HCT116 (cell line): ENCODE measurements at regions not wholly inside any gene's neighbourhood (a gene's known extent, or its start where the extent isn't known, plus 50 kb on each side); places are given as distances from the start of the nearest gene placed in this dataset.

Source experiments
- JUND ChIP-seq: IDR thresholded peaks from 2 replicates; pipeline ENCODE4 v1.6.1; 2012
- TF ChIP-seq, protein P1 (sequence below), 3 experiments: fragments of 200-600 bp in 1 of 3; sonication (generic) in 1 of 3; IDR thresholded peaks in 2 of 3; conservative IDR thresholded peaks in 1 of 3; 2 replicates each; pipeline ENCODE4 v1.5.1; 2012 to 2017; ENCODE audit warnings: low read depth in 2 of 3, low read length in 2 of 3, antibody characterized with exemption in 1 of 3, borderline replicate concordance in 1 of 3, control low read depth in 1 of 3, mild to moderate bottlenecking in 1 of 3, mixed read lengths in 1 of 3, mixed run types in 1 of 3, moderate library complexity in 1 of 3; ENCODE audit not compliant: insufficient read depth in 1 of 3

DNA sequence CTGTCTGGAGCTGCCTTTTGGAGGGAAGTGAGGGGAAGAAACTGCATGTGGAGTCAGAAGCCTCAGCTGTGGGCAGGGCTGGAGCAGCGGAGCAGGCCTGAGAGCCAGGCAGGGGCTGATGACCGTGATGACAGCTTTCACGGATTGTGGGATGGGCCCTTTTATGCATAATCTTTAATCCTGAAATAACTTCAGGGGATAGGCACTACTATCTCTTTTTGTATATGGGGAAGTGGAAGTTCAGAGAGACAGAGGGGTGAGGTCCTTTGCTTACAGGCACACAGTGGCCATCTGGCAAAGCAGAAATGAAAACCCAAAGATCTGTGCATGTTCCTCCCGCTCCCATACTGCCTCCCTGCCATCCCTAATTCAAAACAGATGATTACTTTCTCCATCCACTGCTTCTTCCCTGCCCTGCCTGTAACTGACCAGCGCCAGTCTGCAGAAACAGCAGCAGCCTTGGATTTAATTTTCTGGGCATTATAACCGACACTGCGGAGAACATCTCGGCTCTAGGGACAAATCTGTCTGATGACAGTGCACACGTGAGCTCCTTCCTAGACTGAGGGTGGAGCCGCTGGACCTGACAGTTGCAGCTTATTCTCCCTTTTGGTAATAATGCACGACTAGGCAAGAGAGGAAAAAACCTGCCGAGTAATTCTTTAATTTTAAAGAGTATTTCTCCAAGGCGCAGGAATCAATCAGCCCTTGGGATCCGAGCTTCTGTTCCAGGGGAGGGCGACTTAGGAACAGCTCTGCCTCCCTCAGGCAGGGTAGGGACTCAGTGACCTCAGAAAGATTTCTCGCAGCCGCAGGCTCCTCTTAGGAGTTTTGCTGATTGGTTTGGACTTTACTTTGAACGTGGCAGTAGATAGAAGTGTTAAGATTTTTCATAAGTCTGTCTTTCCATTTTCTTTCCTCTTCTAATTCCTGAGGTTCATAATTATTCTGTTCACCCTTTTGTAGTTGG, 95.4 kb downstream of the UTP18 start:
- TF ChIP-seq JUND = no peak
- TF ChIP-seq, protein P1, sequence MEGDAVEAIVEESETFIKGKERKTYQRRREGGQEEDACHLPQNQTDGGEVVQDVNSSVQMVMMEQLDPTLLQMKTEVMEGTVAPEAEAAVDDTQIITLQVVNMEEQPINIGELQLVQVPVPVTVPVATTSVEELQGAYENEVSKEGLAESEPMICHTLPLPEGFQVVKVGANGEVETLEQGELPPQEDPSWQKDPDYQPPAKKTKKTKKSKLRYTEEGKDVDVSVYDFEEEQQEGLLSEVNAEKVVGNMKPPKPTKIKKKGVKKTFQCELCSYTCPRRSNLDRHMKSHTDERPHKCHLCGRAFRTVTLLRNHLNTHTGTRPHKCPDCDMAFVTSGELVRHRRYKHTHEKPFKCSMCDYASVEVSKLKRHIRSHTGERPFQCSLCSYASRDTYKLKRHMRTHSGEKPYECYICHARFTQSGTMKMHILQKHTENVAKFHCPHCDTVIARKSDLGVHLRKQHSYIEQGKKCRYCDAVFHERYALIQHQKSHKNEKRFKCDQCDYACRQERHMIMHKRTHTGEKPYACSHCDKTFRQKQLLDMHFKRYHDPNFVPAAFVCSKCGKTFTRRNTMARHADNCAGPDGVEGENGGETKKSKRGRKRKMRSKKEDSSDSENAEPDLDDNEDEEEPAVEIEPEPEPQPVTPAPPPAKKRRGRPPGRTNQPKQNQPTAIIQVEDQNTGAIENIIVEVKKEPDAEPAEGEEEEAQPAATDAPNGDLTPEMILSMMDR (IDR thresholded peaks at IDR 0.05 in 2 of 3, conservative IDR thresholded peaks at IDR 0.05 in 1 of 3; ENCODE audit: borderline replicate concordance in 1 of 3, insufficient read depth in 1 of 3, low read depth in 2 of 3, low read length in 2 of 3) = no peak
